HG03571 (cell line): ENCODE measurements at regions not wholly inside any gene's neighbourhood (a gene's known extent, or its start where the extent isn't known, plus 50 kb on each side); places are given as distances from the start of the nearest gene placed in this dataset.

Source experiments
- ATAC-seq: cut with Tn5 transposase; IDR thresholded peaks from one replicate; pipeline ENCODE4 v1.9.1; 2021; ENCODE audit not compliant: unreplicated experiment

DNA sequence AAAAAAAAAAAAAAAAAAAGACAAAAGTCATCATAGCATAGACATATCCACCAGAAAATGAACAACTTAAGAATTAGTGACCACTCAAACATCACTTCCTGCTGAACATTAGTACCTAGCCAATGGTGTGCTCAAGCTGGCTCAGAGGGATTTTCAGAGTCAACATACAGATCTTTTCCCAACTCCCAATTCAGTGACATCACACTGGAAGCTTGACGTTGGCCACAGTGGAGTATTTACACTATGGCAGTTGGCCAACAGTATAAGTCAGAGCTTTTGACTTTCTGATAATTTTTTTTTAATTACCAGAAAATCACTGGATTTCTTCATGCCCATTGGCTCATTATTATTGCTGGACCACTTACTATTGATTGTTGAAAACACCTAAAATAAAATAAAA, 383.5 kb downstream of the ARHGEF28 start:
- ATAC-seq = no peak

DNA sequence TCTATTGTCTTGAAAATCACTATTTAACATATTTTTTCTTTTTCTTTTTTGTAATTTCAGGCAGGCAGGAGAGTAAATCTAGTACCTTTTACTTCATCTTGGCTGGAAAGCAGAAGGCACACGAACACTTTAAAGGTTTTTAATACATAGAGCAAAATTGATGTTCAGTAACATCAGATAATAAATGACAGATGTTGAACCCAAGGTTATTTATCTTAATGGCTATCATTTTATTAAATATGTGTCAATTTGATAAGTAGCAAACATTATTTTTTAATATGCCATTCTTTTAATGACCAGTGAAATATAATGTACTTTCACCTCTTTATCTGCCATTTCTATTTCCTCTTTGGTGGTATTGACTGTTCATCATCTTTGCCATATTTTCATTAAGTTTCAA, 381.2 kb downstream of the ARHGEF28 start:
- ATAC-seq = no peak

DNA sequence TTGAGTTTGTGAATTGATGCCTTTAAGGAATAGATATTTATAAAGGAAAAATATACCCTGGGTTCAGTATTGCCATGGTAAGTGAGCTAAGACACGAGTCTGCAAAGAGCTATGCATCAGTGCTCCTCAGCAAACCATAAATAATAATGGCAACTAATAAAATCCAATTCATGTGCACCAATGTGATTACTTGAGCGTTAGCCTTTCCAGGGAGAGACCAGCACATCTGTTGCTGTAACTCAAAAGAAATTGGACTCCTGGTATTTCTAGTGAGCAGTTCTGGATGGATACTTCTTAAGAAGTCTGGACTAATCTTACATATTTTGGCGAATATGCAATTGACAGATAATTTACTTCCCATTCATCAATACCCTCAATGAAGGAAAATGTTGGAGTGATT, 373.3 kb downstream of the ARHGEF28 start:
- no peak for ATAC-seq

DNA sequence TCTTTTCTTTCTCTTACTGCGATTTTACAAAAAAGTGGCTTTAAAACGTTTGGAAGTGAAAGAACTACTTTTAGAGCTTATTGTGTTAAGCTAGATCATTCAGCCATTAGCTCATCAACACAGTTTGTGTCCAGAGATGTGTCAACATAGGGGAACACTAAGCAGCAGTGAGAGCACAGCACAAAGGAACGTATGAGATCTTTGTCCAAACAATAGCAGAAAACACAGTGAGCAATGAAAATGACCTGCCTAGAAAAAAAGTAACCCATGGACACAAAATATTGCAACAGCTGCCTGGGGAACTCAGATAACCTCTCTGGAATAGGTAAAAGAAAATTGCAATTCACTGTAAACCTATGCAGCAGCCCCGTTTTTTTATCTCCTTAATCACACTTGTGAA, 372.5 kb downstream of the ARHGEF28 start:
- no peak for ATAC-seq

DNA sequence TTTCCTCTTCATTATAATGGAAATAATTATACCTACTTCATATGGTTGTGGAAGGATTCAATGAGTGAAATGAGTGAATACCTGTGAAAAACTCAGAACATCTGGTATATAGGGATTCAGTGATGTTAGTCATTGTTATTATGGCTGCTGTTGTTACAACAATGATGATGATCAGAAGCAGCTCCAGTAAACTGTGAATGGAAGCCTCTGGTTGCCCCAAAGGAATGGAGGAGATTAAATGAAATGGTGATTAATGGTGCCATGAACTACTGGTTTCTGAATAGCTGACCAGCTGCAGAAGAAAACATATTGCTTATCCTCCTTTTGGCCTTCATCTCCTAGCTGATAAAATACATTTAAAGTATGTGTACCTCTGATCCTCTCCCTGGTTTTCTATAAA, 372.0 kb downstream of the ARHGEF28 start:
- no peak for ATAC-seq

DNA sequence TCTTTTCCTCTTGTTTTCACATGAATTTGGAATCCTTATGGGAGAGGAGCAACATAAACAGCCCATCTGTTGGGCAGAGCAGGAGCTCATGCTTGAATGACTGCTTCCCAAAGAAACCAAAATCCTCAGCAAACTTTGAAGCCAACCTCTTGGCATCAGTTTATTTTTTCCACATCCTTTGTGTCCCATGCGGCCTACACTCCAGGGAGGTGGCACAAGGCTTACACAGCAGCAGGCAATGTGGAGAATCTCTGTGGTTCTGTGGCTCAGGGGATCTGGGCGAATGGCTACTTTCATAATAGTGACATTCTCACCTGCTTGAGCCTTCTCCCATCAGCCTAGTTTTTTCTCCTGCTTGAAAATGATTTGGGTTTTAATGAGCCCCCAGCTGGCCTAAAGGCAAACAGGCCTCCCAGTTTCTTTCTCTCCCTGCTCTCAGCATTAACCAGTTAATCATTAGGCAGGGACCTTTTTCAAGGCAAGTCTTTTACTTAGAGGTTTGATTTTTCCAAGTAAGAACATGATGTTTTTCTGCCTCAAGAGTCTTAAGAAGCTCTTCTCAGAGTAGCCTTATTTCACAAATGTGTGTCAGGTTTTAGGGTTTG, 370.3 kb downstream of the ARHGEF28 start:
- ATAC-seq = no peak

DNA sequence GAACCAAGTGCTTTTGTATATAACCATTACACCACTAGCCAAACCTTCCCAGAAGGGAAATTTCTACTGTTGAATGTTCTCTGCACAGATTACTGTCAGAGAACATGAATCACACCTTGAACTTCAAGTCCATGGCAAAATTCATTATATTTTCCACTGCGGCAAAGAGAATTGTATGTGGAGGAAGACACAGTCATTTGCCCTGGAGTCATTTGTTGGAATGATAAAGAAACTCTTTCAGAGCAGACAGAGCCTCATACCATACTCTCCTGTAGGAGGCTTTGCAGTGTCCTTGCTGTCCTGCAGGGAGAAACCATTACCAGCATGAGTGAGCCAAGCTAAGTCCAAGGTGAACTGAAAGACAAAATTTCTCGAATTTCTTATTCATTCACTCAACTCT, 369.0 kb downstream of the ARHGEF28 start:
- ATAC-seq = no peak
